Retinal pigment epithelial cell (primary cell): ENCODE measurements at regions not wholly inside any gene's neighbourhood (a gene's known extent, or its start where the extent isn't known, plus 50 kb on each side); places are given as distances from the start of the nearest gene placed in this dataset.
A peak's percentile ranks its signal among the peaks of the same experiment; 100 is the strongest.

Source experiments
- DNase-seq: peaks from one replicate; pipeline ENCODE4 v3.0.0-alpha.2; 2010; ENCODE audit warnings: low read depth
- H3K4me3 ChIP-seq: 2 replicates; pipeline ENCODE4 v1.5.1; 2011; ENCODE audit warnings: mild to moderate bottlenecking, low read length, control low read depth, moderate library complexity
- CTCF ChIP-seq: conservative IDR thresholded peaks from 2 replicates; pipeline ENCODE4 v1.5.1; 2011; ENCODE audit warnings: low read depth, low read length, control low read depth, inconsistent platforms

- TF ChIP-seq CTCF = no peak
- no peak overlapping the region for H3K4me3 ChIP-seq
- no peak for DNase-seq
Observed at GRCh38 chr4:71269233-71269632, 69.6 kb upstream of the SLC4A4 start.

- no peak overlapping the region for H3K4me3 ChIP-seq
- TF ChIP-seq CTCF = peak; percentile 63
- DNase-seq = no peak
Observed at GRCh38 chr4:71270901-71271300, 67.9 kb upstream of the SLC4A4 start.

GRCh38 chr4:71272976-71273375 lies 65.8 kb upstream of the SLC4A4 start:
- no peak for DNase-seq
- no peak overlapping the region for H3K4me3 ChIP-seq
- no peak for TF ChIP-seq CTCF

GRCh38 chr4:71275004-71275403 lies 63.8 kb upstream of the SLC4A4 start:
- no peak for TF ChIP-seq CTCF
- no peak for DNase-seq

GRCh38 chr4:71275570-71275969 lies 63.2 kb upstream of the SLC4A4 start:
- H3K4me3 ChIP-seq = no peak overlapping the region
- no peak for TF ChIP-seq CTCF
- DNase-seq = no peak

More at GRCh38 chr4:71275004-71275403, 63.8 kb upstream of the SLC4A4 start:
- no peak overlapping the region for H3K4me3 ChIP-seq

- no peak overlapping the region for H3K4me3 ChIP-seq
- no peak for TF ChIP-seq CTCF
- no peak for DNase-seq
Observed at GRCh38 chr4:71277353-71277752, 61.5 kb upstream of the SLC4A4 start.

- no peak for DNase-seq
- H3K4me3 ChIP-seq = no peak overlapping the region
- no peak for TF ChIP-seq CTCF
Observed at GRCh38 chr4:71283642-71284257, 55.1 kb upstream of the SLC4A4 start.
